HL-60 (cell line): ENCODE measurements at regions not wholly inside any gene's neighbourhood (a gene's known extent, or its start where the extent isn't known, plus 50 kb on each side); places are given as distances from the start of the nearest gene placed in this dataset.

ENCODE experiments used
- CTCF ChIP-seq: IDR thresholded peaks from one replicate; pipeline ENCODE4 v1.5.1; 2011; ENCODE audit warnings: low read length, control low read depth, inconsistent platforms; ENCODE audit not compliant: insufficient read depth
- GABPA ChIP-seq: IDR thresholded peaks from 2 replicates; pipeline ENCODE4 v1.6.1; 2012; ENCODE audit warnings: low read depth
- POLR2AphosphoS5 ChIP-seq: IDR thresholded peaks from 2 replicates; pipeline ENCODE4 v1.6.1; 2012; ENCODE audit warnings: low read depth
- SPI1 ChIP-seq: IDR thresholded peaks from 2 replicates; pipeline ENCODE4 v1.6.1; 2012; ENCODE audit warnings: low read depth, mild to moderate bottlenecking, borderline replicate concordance

- TF ChIP-seq POLR2AphosphoS5 = no peak
- TF ChIP-seq CTCF = no peak
- no peak for TF ChIP-seq GABPA
- TF ChIP-seq SPI1 = no peak
Observed at GRCh38 chr9:106707291-106707690, 155.7 kb upstream of the ZNF462 start.
